DND-41 (cell line): ENCODE measurements at regions not wholly inside any gene's neighbourhood (a gene's known extent, or its start where the extent isn't known, plus 50 kb on each side); places are given as distances from the start of the nearest gene placed in this dataset.

Experiments used
- ATAC-seq: fragments of 200-7000 bp; cut with Tn5 transposase; 3 replicates; pipeline ENCODE4 v1.9.1; 2021; ENCODE audit warnings: low read depth; ENCODE audit not compliant: insufficient read depth
- DNase-seq: peaks from one replicate; pipeline ENCODE4 v3.0.0-alpha.2; 2020
- H2AFZ ChIP-seq: 2 replicates; pipeline ENCODE4 v1.6.0; 2012; ENCODE audit warnings: low read depth, low read length
- H3K27ac ChIP-seq: 2 replicates; pipeline ENCODE4 v1.5.1; 2012; ENCODE audit warnings: low read length, inconsistent platforms
- H3K27me3 ChIP-seq: fragments of 200-600 bp; sonication (generic); 2 replicates; pipeline ENCODE4 v1.6.0; 2012; ENCODE audit warnings: low read length, mild to moderate bottlenecking, inconsistent platforms; ENCODE audit not compliant: insufficient read depth, poor library complexity
- H3K36me3 ChIP-seq: 2 replicates; pipeline ENCODE4 v1.5.1; 2012; ENCODE audit warnings: low read length, inconsistent platforms; ENCODE audit not compliant: insufficient read depth
- H3K4me1 ChIP-seq: 2 replicates; pipeline ENCODE4 v1.5.1; 2012; ENCODE audit warnings: mild to moderate bottlenecking, low read length; ENCODE audit not compliant: insufficient read depth
- H3K4me2 ChIP-seq: 2 replicates; pipeline ENCODE4 v1.6.0; 2012; ENCODE audit warnings: mild to moderate bottlenecking, moderate library complexity, low read length, inconsistent platforms; ENCODE audit not compliant: insufficient read depth
- H3K4me3 ChIP-seq, 2 experiments: fragments of 200-600 bp in 1 of 2; shearing (Covaris generic) in 1 of 2; 2 replicates each; pipeline ENCODE4 v1.5.1; 2012 to 2016; ENCODE audit warnings: inconsistent platforms in 2 of 2, low read length in 2 of 2, mild to moderate bottlenecking in 2 of 2, low read depth in 1 of 2, moderate library complexity in 1 of 2
- H3K79me2 ChIP-seq: 2 replicates; pipeline ENCODE4 v1.6.0; 2012; ENCODE audit warnings: low read length, inconsistent platforms; ENCODE audit not compliant: insufficient read depth
- H3K9ac ChIP-seq: 2 replicates; pipeline ENCODE4 v1.6.0; 2012; ENCODE audit warnings: low read depth, mild to moderate bottlenecking, inconsistent platforms, low read length, moderate library complexity
- H3K9me3 ChIP-seq: 2 replicates; pipeline ENCODE4 v1.5.1; 2012; ENCODE audit warnings: low read length, moderate library complexity, mild to moderate bottlenecking, inconsistent platforms; ENCODE audit not compliant: insufficient read depth, severe bottlenecking
- H4K20me1 ChIP-seq: 2 replicates; pipeline ENCODE4 v1.6.0; 2012; ENCODE audit warnings: low read length; ENCODE audit not compliant: insufficient read depth
- EZH2 ChIP-seq: IDR thresholded peaks from 3 replicates; pipeline ENCODE4 v1.6.1; 2012; ENCODE audit warnings: borderline replicate concordance, low read depth, mild to moderate bottlenecking, moderate library complexity, low read length, inconsistent platforms; ENCODE audit not compliant: severe bottlenecking
- TF ChIP-seq, protein P1 (sequence below): IDR thresholded peaks from 2 replicates; pipeline ENCODE4 v1.5.1; 2012; ENCODE audit warnings: borderline replicate concordance, low read length, moderate library complexity, mild to moderate bottlenecking; ENCODE audit not compliant: poor library complexity, severe bottlenecking; ENCODE audit errors: extremely low read depth

DNA sequence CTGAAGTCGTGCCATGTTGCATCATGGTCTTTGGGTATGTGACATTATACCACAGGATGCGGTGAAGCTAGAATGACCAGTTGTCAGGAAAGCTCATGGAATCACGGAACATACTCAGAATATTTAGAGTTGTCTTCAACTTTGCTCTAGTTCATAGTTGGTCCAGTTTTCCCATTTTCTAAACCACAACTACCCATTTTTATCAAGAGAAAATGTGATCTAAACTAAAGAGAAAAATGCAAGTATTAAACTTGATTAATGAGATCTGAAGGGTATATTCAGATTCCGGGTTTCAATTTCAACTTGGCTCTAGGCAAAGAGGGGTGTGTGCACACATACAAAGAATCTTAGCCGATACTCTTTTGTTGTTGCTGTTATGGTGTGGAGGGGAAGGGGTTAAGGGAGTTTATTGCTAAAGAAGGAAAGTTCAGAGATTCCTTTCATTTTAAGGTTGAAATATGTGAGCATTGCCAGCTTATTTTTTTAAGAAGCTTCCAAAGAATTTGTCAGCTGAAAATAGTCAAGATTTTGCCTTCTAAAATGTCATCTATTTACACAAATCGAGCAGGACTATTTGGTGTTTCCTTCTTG lies 516.6 kb upstream of the ZEB2 start:
- H3K36me3 ChIP-seq, result no peaks in the 10 kb centered on the region
- TF ChIP-seq EZH2, result no peak
- TF ChIP-seq, protein P1, sequence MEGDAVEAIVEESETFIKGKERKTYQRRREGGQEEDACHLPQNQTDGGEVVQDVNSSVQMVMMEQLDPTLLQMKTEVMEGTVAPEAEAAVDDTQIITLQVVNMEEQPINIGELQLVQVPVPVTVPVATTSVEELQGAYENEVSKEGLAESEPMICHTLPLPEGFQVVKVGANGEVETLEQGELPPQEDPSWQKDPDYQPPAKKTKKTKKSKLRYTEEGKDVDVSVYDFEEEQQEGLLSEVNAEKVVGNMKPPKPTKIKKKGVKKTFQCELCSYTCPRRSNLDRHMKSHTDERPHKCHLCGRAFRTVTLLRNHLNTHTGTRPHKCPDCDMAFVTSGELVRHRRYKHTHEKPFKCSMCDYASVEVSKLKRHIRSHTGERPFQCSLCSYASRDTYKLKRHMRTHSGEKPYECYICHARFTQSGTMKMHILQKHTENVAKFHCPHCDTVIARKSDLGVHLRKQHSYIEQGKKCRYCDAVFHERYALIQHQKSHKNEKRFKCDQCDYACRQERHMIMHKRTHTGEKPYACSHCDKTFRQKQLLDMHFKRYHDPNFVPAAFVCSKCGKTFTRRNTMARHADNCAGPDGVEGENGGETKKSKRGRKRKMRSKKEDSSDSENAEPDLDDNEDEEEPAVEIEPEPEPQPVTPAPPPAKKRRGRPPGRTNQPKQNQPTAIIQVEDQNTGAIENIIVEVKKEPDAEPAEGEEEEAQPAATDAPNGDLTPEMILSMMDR, result no peak
- no peak overlapping the region for H2AFZ ChIP-seq
- H4K20me1 ChIP-seq, result no peaks in the 10 kb centered on the region
- ATAC-seq (no peak), DNase-seq (no peak)
- no peak overlapping the region for H3K4me2 ChIP-seq
- H3K79me2 ChIP-seq, result no peaks in the 10 kb centered on the region
- H3K27me3 ChIP-seq, result no peaks in the 10 kb centered on the region
- H3K4me3 ChIP-seq, result no peak overlapping the region
- H3K27ac ChIP-seq, result no peak overlapping the region
- no peaks in the 10 kb centered on the region for H3K4me1 ChIP-seq
- no peak overlapping the region for H3K9ac ChIP-seq
- no peaks in the 10 kb centered on the region for H3K9me3 ChIP-seq

DNA sequence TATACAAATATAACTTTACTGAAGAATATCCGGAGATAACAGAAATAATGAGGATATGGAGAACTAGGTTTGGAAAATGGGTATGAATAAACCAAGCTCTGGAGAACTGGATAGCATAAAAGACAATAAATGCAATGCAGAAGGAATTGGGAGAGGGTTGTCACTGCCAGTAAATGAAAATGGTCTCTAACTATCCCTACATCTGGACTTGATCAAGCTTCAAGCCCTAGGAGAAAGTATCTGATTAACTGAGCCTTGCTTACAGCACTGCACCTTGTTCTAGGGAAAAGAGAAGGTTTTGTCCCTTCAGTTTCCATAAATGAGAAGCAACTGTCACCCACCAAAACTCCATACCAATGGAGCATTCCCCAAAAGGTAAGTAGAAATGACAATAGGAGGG lies 514.6 kb upstream of the ZEB2 start:
- H3K36me3 ChIP-seq, result no peaks in the 10 kb centered on the region
- H3K4me3 ChIP-seq, result no peak overlapping the region
- H3K27ac ChIP-seq, result no peak overlapping the region
- H3K4me2 ChIP-seq, result no peak overlapping the region
- H3K9ac ChIP-seq, result no peak overlapping the region
- DNase-seq (no peak), ATAC-seq (no peak)
- H3K79me2 ChIP-seq, result no peaks in the 10 kb centered on the region
- no peaks in the 10 kb centered on the region for H4K20me1 ChIP-seq
- H2AFZ ChIP-seq, result no peak overlapping the region
- H3K4me1 ChIP-seq, result no peaks in the 10 kb centered on the region
- H3K27me3 ChIP-seq, result no peaks in the 10 kb centered on the region
- TF ChIP-seq, protein P1, result no peak
- no peak for TF ChIP-seq EZH2
- H3K9me3 ChIP-seq, result no peaks in the 10 kb centered on the region

DNA sequence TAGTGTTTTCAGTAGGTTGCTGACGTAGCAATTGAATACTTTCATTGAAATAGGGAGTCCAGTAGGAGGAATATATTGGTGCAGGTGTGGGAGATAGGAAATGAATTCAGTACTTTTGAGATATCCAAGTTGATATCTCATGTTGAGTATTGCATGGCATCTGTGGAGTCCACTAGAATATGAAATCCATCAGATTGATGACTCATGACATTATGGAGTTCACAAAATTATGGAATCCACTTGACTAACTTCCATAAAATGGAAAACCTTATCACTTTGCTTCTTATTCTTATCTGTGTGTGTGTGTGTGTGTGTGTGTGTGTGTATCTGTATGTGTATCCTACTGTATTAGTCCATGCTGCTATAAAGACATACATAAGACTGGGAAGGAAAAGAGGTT lies 513.5 kb upstream of the ZEB2 start:
- no peaks in the 10 kb centered on the region for H3K4me1 ChIP-seq
- no peak overlapping the region for H3K4me3 ChIP-seq
- DNase-seq (no peak), ATAC-seq (no peak)
- H3K27ac ChIP-seq, result no peak overlapping the region
- H3K9ac ChIP-seq, result no peak overlapping the region
- no peaks in the 10 kb centered on the region for H3K36me3 ChIP-seq
- H3K79me2 ChIP-seq, result no peaks in the 10 kb centered on the region
- no peak overlapping the region for H2AFZ ChIP-seq
- no peaks in the 10 kb centered on the region for H3K9me3 ChIP-seq
- H3K4me2 ChIP-seq, result no peak overlapping the region
- TF ChIP-seq EZH2, result no peak
- TF ChIP-seq, protein P1, result no peak
- no peaks in the 10 kb centered on the region for H3K27me3 ChIP-seq
- no peaks in the 10 kb centered on the region for H4K20me1 ChIP-seq

DNA sequence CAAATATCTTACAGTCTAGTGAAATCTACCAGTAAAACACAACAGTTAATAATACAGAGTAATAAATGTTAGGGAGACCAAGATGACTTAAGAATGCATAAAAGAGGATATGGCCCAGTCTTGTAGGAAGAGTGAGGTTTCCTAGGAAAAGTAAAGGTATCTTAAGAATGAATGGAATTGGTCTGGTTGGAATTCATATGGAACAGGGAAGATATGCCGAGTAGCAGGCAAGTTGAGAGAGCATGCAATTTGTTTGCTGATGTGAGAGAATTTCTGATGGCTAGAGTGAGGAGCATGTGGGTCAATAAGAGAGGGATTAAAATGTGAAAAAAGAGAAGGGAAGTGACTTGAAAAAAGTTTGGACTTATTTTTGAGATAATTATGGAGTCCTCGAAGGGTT lies 512.9 kb upstream of the ZEB2 start:
- ATAC-seq, result no peak
- Histone ChIP-seq H3K36me3 (no peaks in the 10 kb centered on the region), H3K9me3 (no peaks in the 10 kb centered on the region), H3K4me2 (no peak overlapping the region), H3K4me3 (no peak overlapping the region), H3K4me1 (no peaks in the 10 kb centered on the region), H3K27ac (no peak overlapping the region), H3K27me3 (no peaks in the 10 kb centered on the region), H3K79me2 (no peaks in the 10 kb centered on the region), H2AFZ (no peak overlapping the region), H4K20me1 (no peaks in the 10 kb centered on the region), H3K9ac (no peak overlapping the region)
- DNase-seq, result no peak
- TF ChIP-seq, protein P1, result no peak
- no peak for TF ChIP-seq EZH2
